Ecto neural progenitor cell (in vitro differentiated cells): ENCODE measurements at regions not wholly inside any gene's neighbourhood (a gene's known extent, or its start where the extent isn't known, plus 50 kb on each side); places are given as distances from the start of the nearest gene placed in this dataset.

ENCODE experiments used
- DNase-seq: peaks from one replicate; pipeline ENCODE4 v3.0.0-alpha.2; 2018; ENCODE audit warnings: low spot score

GRCh38 chr14:101025696-101026095 is 122.2 kb upstream of the RTL1 start:
- DNase-seq = no peak

- no peak for DNase-seq
These were observed 122.8 kb upstream of the RTL1 start for GRCh38 chr14:101026341-101026740.

GRCh38 chr14:101027291-101027690 is 123.8 kb upstream of the RTL1 start:
- no peak for DNase-seq

GRCh38 chr14:101027966-101028365 is 124.4 kb upstream of the RTL1 start:
- DNase-seq = no peak

GRCh38 chr14:101028971-101029667 is 125.6 kb upstream of the RTL1 start:
- no peak for DNase-seq

- no peak for DNase-seq
These were observed 126.3 kb upstream of the RTL1 start for GRCh38 chr14:101029668-101030290.

GRCh38 chr14:101030586-101030985 is 127.1 kb upstream of the RTL1 start:
- DNase-seq = no peak

- no peak for DNase-seq
These were observed 127.7 kb upstream of the RTL1 start for GRCh38 chr14:101031186-101031585.

- no peak for DNase-seq
These were observed 128.2 kb upstream of the RTL1 start for GRCh38 chr14:101031721-101032120.

- DNase-seq = no peak
These were observed 128.9 kb upstream of the RTL1 start for GRCh38 chr14:101032433-101032832.

GRCh38 chr14:101033006-101033405 is 129.5 kb upstream of the RTL1 start:
- DNase-seq = no peak

GRCh38 chr14:101033446-101034165 is 130.1 kb upstream of the RTL1 start:
- no peak for DNase-seq

- no peak for DNase-seq
These were observed 131.5 kb upstream of the RTL1 start for GRCh38 chr14:101034986-101035385.

GRCh38 chr14:101035466-101036225 is 132.1 kb upstream of the RTL1 start:
- no peak for DNase-seq

- DNase-seq = no peak
These were observed 133.7 kb upstream of the RTL1 start for GRCh38 chr14:101037021-101037817.

GRCh38 chr14:101039031-101039754 is 135.7 kb upstream of the RTL1 start:
- no peak for DNase-seq

- no peak for DNase-seq
These were observed 136.2 kb upstream of the RTL1 start for GRCh38 chr14:101039755-101040138.

- DNase-seq = no peak
These were observed 137.3 kb upstream of the RTL1 start for GRCh38 chr14:101040538-101041442.

GRCh38 chr14:101043891-101044290 is 140.4 kb upstream of the RTL1 start:
- DNase-seq = no peak

GRCh38 chr14:101044741-101045140 is 141.2 kb upstream of the RTL1 start:
- DNase-seq = no peak
